DMS 273 (cell line): ENCODE measurements at regions not wholly inside any gene's neighbourhood (a gene's known extent, or its start where the extent isn't known, plus 50 kb on each side); places are given as distances from the start of the nearest gene placed in this dataset.
A peak's percentile ranks its signal among the peaks of the same experiment; 100 is the strongest.
"Not testable (repeated sequence)": the region's sequence is repeated elsewhere in the genome, so short reads cannot be mapped to it uniquely, and the experiment has no call there.

Source experiments
- DNase-seq: peaks from one replicate; lab custom pipeline; 2025; ENCODE audit not compliant: unreplicated experiment; lab: John Stamatoyannopoulos, UW

- DNase-seq = no peak
Observed at GRCh38 chr5:1654786-1655495, 131.2 kb upstream of the LPCAT1 start.

GRCh38 chr5:1653698-1654651 lies 130.2 kb upstream of the LPCAT1 start:
- DNase-seq = peak; percentile 44

DNA sequence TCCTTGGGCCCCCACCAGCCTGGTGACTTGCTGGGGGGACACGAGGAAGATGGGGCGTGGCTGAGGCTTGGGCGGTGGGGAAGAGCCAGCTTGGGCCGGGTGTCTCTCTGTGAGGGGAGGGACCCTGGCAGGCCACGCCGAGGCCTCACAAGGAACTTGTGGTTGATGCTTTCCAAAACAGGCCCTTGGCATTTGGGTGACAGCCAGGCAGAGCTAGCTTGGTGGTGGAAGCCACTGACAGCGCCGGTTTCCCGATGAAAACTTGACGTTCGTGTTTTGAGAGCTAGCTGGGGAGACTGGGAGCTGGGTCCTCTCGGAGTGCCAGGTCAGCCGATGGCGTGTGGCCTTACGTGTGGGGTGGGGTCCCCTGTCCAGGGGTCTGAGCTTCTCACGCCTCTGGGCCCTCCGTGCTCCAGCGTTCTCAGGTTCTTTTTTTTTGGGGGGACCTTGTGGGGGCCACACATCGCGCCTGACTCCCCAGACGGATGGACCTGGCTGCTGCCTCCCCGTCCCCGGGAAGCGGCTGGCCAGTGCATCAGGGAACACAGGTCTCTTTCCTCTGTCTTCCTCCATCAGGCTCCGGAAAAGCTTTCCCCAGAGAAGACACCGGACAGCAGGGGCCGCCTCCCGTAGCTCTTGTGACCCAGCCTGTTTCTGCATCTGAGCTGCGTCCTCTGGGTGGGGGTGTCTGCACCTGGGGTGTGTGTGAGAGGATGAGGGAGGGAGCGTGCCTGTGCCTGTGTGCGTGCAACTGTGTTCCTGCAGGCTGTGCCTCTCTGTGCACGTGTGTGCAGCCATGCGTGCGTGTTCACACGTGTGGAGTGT lies 129.3 kb upstream of the LPCAT1 start:
- DNase-seq = peak; percentile 49

GRCh38 chr5:1651971-1652872 lies 128.5 kb upstream of the LPCAT1 start:
- DNase-seq = no peak

- DNase-seq = no peak
Observed at GRCh38 chr5:1651250-1651649, 127.5 kb upstream of the LPCAT1 start.

DNA sequence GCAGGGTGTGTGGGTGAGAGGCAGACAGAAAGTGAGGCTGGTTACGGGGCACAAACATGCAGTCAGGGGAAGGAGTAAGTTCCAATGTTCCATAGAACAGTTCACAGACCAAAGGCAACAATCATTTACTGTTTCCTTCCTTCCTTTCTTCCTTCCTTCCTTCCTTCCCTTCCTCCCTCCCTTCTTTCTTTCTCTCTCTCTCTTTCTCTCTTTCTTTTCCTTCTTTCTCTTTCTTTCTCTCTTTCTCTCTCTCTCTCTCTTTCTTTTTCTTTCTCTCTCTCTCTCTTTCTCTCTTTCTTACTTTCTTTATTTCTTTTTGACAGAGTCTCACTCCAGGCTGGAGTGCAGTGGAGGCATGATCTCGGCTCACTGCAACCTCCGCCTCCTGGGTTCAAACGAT lies 125.8 kb upstream of the LPCAT1 start:
- no peak for DNase-seq

- DNase-seq = no peak
Observed at GRCh38 chr5:1648806-1649205, 125.0 kb upstream of the LPCAT1 start.

DNA sequence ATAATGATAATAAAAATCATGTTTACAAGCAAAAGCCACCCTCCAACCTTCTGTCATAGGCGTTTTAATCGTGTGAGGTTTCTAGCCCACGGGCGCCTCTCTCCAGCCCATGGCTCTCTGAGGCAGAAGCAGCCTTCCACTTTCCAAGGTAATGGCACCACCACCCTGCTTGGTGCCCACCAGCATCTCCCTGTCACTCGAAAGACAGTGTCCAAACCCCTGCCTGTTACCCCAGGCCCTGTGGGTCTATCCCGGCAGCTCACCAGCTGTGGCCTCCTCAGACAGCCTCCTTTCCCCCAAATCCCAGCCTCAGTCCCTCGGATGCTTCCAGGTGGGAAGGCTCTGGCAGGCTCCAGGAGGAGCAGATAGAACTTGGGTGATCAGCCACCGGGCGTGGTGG lies 123.8 kb upstream of the LPCAT1 start:
- DNase-seq = no peak

GRCh38 chr5:1644810-1645571 lies 121.2 kb upstream of the LPCAT1 start:
- peak; percentile 92 for DNase-seq

DNA sequence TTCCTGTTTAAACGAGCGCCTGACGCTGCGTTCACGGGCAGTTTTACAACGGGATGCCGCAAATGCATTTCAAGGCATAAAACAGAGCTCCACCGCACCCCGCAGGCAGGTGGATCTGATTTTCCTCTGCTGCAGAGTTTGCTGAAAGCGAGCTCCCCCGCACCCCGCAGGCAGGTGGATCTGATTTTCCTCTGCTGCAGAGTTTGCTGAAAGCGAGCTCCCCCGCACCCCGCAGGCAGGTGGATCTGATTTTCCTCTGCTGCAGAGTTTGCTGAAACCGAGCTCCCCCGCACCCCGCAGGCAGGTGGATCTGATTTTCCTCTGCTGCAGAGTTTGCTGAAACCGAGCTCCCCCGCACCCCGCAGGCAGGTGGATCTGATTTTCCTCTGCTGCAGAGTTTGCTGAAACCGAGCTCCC lies 120.6 kb upstream of the LPCAT1 start:
- DNase-seq = not testable (repeated sequence)

DNA sequence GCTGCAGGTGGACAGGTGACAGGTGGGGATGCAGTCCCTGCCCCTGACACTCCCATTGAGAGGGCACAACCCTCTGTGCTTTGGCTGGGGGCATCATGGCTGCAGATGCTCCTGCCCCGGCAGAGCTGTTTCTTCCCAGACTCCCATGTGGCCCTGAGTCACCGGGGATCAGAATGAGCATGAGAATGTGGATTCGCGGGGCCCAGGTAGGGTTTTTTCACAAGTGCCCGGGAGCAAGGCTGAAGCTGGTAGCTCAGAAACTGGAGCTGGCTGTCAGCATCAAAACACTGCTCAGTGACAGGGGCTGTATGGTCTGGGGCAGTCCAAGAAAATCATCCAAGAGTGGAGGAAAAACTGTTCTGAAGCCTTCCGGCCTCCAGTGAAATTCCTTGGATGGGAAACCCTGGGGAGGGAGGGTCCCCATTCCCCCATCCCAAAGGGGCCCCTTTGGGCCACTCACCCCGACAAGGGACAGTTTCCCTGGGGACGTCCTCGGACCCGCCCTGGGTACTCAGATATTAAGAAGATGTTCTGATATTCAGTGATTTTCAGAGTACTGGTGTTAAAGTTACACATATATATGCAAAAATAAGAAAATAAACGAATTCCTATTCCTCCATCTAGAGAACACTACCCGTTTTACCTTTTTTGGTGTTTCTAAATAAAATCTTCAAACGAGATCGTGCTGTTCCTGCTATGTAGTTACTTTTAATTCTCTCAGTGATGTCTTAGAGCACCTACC lies 120.1 kb upstream of the LPCAT1 start:
- DNase-seq = no peak

GRCh38 chr5:1642621-1643061 lies 118.9 kb upstream of the LPCAT1 start:
- DNase-seq = no peak

DNA sequence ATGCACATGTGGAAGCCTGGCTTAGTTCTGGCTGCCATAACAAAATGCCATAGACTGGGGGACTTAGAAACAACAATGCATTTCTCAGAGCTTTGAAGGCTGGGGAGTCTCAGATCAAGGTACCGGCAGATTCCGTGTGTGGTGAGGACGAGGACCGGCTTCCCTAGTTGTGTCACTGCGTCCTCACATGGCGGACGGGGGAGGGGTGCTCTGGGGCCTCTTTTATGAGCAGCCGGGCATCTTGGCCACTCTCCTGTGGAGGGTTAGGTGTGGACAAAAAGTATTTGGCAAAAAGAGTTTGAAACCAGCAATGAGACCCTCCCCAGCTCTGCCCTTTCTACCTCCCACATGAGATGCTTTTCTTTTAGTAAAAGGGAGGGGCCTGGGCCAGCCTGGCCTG lies 118.5 kb upstream of the LPCAT1 start:
- DNase-seq = no peak

DNA sequence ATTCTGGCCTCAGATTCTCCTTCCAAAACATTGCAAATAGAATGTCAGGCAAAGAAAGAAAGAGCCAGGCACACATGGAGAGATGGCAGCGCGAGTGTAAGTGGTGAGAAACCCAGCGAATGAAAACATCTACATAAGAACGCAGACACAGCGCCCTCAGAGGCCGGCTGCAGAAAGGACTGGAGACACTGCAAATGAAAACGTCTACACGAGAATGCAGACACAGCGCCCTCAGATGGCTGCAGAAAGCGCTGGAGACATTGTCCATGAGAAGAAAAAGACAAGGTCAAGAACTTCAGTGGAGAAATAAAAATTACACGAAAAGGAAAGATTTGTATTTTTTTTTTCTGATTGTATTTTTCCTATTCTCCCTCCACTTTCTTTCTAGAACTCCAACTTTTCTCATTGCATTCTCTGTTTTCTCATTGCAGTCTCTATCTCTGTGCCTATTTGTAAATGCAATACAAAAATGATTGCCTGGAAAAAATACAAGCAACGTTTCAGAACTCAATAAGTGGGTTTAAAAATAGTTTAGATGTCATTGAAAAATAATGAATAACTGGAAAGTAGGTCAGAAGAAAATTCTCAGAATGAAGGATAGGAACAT lies 117.9 kb upstream of the LPCAT1 start:
- DNase-seq = peak; percentile 94

- DNase-seq = no peak
Observed at GRCh38 chr5:1641041-1641440, 117.3 kb upstream of the LPCAT1 start.

GRCh38 chr5:1640421-1640881 lies 116.7 kb upstream of the LPCAT1 start:
- no peak for DNase-seq

DNA sequence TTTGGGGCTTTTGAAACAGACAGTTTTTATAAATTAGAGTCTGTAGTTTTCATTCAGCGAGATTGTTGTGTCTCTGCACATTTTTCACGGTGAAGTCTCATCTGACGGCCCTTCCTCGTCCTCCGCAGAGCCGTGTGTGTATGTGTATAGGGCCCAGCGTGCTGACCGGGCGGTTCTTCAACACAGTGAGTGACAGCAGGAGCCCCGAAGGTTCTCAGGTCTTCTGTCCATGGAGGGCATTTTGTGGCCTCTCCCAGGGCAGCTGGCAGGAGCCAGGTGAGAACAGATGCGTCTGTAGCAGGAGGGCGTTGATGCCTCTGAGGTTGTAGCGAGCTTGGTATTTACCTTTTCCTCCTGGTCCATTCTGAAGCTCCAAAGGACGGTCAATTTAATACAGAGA lies 116.0 kb upstream of the LPCAT1 start:
- no peak for DNase-seq

DNA sequence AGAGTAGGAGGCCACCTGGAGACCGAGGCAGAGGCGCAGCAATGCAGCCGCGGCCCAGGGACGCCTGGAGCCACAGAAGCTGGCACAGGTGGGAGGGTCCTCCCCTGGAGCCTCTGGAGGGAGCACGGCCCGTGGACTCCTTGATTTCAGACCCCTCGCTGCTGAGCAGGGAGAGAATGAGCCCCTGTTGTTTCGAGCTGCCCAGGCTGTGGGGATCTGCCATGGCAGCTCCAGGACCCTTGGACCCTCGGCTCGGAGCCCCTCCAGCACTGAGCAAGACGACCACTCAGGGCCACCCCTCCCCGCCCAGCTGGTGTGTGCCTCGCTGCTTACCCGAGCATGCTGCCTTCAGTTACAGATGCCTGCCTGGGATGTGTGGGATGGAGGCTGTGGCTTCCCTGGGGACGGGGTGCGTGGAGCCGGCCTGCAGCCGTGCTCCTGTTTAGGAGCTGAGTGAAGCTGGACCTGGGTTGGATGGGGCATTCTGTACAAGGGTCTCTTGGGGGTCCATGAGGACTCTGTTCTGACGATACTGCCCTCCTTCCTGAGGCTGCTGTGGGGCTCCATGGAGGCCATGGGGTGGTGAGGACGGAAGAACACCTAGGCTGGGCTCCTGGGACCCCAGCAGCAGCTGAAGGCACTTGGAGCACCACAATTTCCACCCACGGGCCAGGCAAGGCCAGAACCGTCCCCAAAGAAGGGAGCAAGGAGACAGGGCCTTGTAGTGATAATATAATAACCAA lies 115.1 kb upstream of the LPCAT1 start:
- DNase-seq = no peak
